Epithelial cell of proximal tubule (primary cell): ENCODE measurements at regions not wholly inside any gene's neighbourhood (a gene's known extent, or its start where the extent isn't known, plus 50 kb on each side); places are given as distances from the start of the nearest gene placed in this dataset.

ENCODE experiments used
- DNase-seq: peaks from one replicate; pipeline ENCODE4 v3.0.0-alpha.2; 2011; ENCODE audit warnings: low read depth
- H3K4me3 ChIP-seq: 2 replicates; pipeline ENCODE4 v1.5.1; 2011; ENCODE audit warnings: low read depth, mild to moderate bottlenecking, low read length
- TF ChIP-seq, protein P1 (sequence below): conservative IDR thresholded peaks from 2 replicates; pipeline ENCODE4 v1.5.1; 2012; ENCODE audit warnings: low read depth, mild to moderate bottlenecking, low read length

DNA sequence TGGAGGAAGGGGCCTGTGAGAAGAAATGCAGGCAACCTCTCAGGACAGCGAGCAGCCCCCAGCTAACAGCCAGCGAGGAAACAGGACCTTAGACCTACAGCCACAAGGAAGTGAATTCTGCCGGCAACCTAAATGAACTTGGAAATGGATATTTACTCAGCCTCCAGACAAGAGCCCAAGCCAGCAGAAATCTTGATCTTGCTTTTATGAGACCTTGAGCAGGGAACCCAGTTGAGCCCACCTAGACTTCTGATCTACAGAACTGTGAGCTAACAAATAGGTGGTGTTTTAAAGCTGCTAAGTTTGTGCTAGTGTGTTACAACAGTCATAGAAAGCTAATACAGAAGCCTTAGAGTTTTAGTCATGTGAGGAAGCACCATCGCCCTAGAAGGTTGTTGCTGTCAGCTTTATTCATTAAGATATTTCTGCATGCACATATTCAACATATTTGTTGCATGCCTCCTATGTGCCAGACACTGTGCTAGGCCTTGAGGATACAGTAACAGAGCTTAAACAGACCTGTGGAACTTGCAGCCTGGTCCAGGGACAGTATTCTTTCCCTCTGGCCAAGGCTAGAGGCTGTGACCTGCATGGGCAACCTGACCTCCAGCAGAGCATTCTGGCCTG, 50.3 kb downstream of the NALF2 start:
- no peak overlapping the region for H3K4me3 ChIP-seq
- TF ChIP-seq, protein P1, sequence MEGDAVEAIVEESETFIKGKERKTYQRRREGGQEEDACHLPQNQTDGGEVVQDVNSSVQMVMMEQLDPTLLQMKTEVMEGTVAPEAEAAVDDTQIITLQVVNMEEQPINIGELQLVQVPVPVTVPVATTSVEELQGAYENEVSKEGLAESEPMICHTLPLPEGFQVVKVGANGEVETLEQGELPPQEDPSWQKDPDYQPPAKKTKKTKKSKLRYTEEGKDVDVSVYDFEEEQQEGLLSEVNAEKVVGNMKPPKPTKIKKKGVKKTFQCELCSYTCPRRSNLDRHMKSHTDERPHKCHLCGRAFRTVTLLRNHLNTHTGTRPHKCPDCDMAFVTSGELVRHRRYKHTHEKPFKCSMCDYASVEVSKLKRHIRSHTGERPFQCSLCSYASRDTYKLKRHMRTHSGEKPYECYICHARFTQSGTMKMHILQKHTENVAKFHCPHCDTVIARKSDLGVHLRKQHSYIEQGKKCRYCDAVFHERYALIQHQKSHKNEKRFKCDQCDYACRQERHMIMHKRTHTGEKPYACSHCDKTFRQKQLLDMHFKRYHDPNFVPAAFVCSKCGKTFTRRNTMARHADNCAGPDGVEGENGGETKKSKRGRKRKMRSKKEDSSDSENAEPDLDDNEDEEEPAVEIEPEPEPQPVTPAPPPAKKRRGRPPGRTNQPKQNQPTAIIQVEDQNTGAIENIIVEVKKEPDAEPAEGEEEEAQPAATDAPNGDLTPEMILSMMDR, result no peak
- DNase-seq, result no peak

GRCh38 chrX:69555481-69556041, 51.4 kb downstream of the NALF2 start:
- DNase-seq, result no peak
- no peak overlapping the region for H3K4me3 ChIP-seq
- TF ChIP-seq, protein P1, result no peak

GRCh38 chrX:69556060-69557011, 52.2 kb downstream of the NALF2 start:
- TF ChIP-seq, protein P1, result no peak
- DNase-seq, result peak; percentile 23
- no peak overlapping the region for H3K4me3 ChIP-seq

GRCh38 chrX:69562904-69563578, 52.9 kb upstream of the EDA start:
- DNase-seq, result no peak
- no peak overlapping the region for H3K4me3 ChIP-seq
- TF ChIP-seq, protein P1, result no peak

DNA sequence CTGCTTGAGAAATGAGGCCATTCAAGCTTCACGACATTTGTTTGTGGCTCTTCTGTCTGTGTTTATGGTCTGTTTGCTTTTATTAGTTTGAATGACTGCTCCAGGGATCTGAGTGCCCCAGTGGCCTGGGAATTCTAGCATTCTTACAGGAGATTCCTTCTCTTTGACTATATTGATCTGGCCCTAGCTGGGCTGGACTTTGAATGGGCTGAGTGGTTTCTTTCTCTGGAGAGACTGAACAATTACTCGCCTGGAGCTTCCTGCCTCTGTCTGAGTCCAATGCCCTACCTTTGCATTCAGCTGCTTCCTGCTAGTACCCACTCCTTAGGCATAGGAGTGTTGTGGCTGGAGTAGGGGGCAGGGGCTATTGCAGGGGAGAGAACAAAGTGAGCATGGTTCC, 51.2 kb upstream of the EDA start:
- H3K4me3 ChIP-seq, result no peak overlapping the region
- TF ChIP-seq, protein P1, result no peak
- no peak for DNase-seq

GRCh38 chrX:69565247-69565815, 50.6 kb upstream of the EDA start:
- no peak overlapping the region for H3K4me3 ChIP-seq
- DNase-seq, result no peak
- TF ChIP-seq, protein P1, result no peak
